HCT116 (cell line): ENCODE measurements at regions not wholly inside any gene's neighbourhood (a gene's known extent, or its start where the extent isn't known, plus 50 kb on each side); places are given as distances from the start of the nearest gene placed in this dataset.
A peak's percentile ranks its signal among the peaks of the same experiment; 100 is the strongest.

Source experiments
- ATAC-seq: fragments of 200-7000 bp; cut with Tn5 transposase; 2 replicates; pipeline ENCODE4 v1.9.1; 2020; ENCODE audit warnings: mild to moderate bottlenecking, moderate library complexity
- BruUV-seq: library from RNA; stranded (reverse); fragments of 400-500 nt; replicated peaks from 2 replicates; lab custom pipeline; 2021; lab: Mats Ljungman, UMichigan
- CTCF ChIA-PET: fragments of 300-600 bp; sonication (Branson Sonifier 250); formaldehyde crosslinking; loops from one replicate; lab custom pipeline; 2021; ENCODE audit warnings: antibody characterized with exemption; lab: Charles Lee
- POLR2A ChIA-PET: fragments of 300-600, 350-600 bp; sonication (Branson Sonifier 250); formaldehyde crosslinking; loops from one replicate; lab custom pipeline; 2021; ENCODE audit warnings: antibody characterized with exemption; lab: Charles Lee
- RAD21 ChIA-PET, 2 experiments: fragments of 300-600 bp; sonication (Branson Sonifier 250); formaldehyde crosslinking; loops; one replicate each; lab custom pipeline; 2023; ENCODE audit warnings: low total read pairs in 2 of 2; ENCODE audit not compliant: uncharacterized antibody in 2 of 2, unreplicated experiment in 2 of 2, low non-redundant PET in 1 of 2; lab: Charles Lee
- DNase-seq: peaks from one replicate; pipeline ENCODE4 v3.0.0-alpha.2; 2010; ENCODE audit warnings: low read depth, low spot score
- H2AFZ ChIP-seq: fragments of 200-600 bp; shearing (Covaris generic), sonication (generic); 2 replicates; pipeline ENCODE4 v1.6.1; 2017; ENCODE audit warnings: low read depth, mixed run types, mixed read lengths, antibody characterized with exemption, low read length; ENCODE audit not compliant: poor library complexity, severe bottlenecking
- H3K27ac ChIP-seq: 2 replicates; pipeline ENCODE4 v1.5.1; 2012; ENCODE audit warnings: low read depth, low read length
- H3K27me3 ChIP-seq: fragments of 200-600 bp; sonication (generic); 2 replicates; pipeline ENCODE4 v1.6.1; 2016; ENCODE audit warnings: mixed run types, low read length, mixed read lengths; ENCODE audit not compliant: insufficient read depth
- H3K36me3 ChIP-seq, 2 experiments: fragments of 200-500 bp in 1 of 2; fragments of 200-600 bp in 1 of 2; sonication (Bioruptor generic) in 1 of 2; sonication (generic) in 1 of 2; 2 replicates each; pipeline versions ENCODE4 v1.5.1 to v1.6.1; 2014 to 2016; ENCODE audit warnings: low read length in 2 of 2, inconsistent platforms in 1 of 2, mixed read lengths in 1 of 2, mixed run types in 1 of 2; ENCODE audit not compliant: insufficient read depth in 2 of 2, control insufficient read depth in 1 of 2
- H3K4me1 ChIP-seq, 2 experiments: fragments of 200-600 bp in 1 of 2; sonication (generic) in 1 of 2; 2 replicates each; pipeline versions ENCODE4 v1.5.1 to v1.6.1; 2012 to 2017; ENCODE audit warnings: low read length in 2 of 2, inconsistent platforms in 1 of 2, mild to moderate bottlenecking in 1 of 2, mixed read lengths in 1 of 2, mixed run types in 1 of 2, moderate library complexity in 1 of 2; ENCODE audit not compliant: insufficient read depth in 2 of 2, control insufficient read depth in 1 of 2
- H3K4me2 ChIP-seq: fragments of 200-600 bp; sonication (generic); 2 replicates; pipeline ENCODE4 v1.6.1; 2017; ENCODE audit warnings: mixed run types, low read length, mixed read lengths
- H3K4me3 ChIP-seq, 2 experiments: fragments of 200-600 bp in 1 of 2; sonication (generic) in 1 of 2; replicated peaks in 1 of 2; 2 replicates each; pipeline ENCODE4 v1.5.1; 2011 to 2016; ENCODE audit warnings: low read length in 2 of 2, control low read depth in 1 of 2, low read depth in 1 of 2, mild to moderate bottlenecking in 1 of 2, mixed read lengths in 1 of 2, mixed run types in 1 of 2
- H3K79me2 ChIP-seq: fragments of 200-600 bp; sonication (generic); 2 replicates; pipeline ENCODE4 v1.6.1; 2017; ENCODE audit warnings: mild to moderate bottlenecking, mixed run types, low read length, moderate library complexity, mixed read lengths; ENCODE audit not compliant: insufficient read depth
- H3K9ac ChIP-seq: fragments of 200-600 bp; sonication (generic); 2 replicates; pipeline ENCODE4 v1.6.1; 2016; ENCODE audit warnings: low read length, mixed read lengths
- H3K9me2 ChIP-seq: fragments of 200-600 bp; sonication (generic), shearing (Covaris generic); 2 replicates; pipeline ENCODE4 v1.6.1; 2017; ENCODE audit warnings: mixed run types, mild to moderate bottlenecking, moderate library complexity; ENCODE audit not compliant: insufficient read depth
- H3K9me3 ChIP-seq, 2 experiments: fragments of 200-500 bp in 1 of 2; fragments of 200-600 bp in 1 of 2; sonication (Bioruptor generic) in 1 of 2; sonication (generic) in 1 of 2; 2 replicates each; pipeline ENCODE4 v1.6.1; 2014 to 2017; ENCODE audit warnings: low read length in 2 of 2, mixed read lengths in 2 of 2, inconsistent platforms in 1 of 2, low read depth in 1 of 2, mild to moderate bottlenecking in 1 of 2, mixed run types in 1 of 2, moderate library complexity in 1 of 2; ENCODE audit not compliant: control insufficient read depth in 1 of 2, insufficient read depth in 1 of 2
- H4K20me1 ChIP-seq: fragments of 200-600 bp; sonication (generic), shearing (Covaris generic); 2 replicates; pipeline ENCODE4 v1.6.1; 2017; ENCODE audit warnings: mixed run types, mild to moderate bottlenecking, moderate library complexity; ENCODE audit not compliant: insufficient read depth
- CBX3 ChIP-seq: IDR thresholded peaks from 2 replicates; pipeline ENCODE4 v1.6.1; 2012; ENCODE audit warnings: low read depth
- ELF1 ChIP-seq: IDR thresholded peaks from 2 replicates; pipeline ENCODE4 v1.6.1; 2012; ENCODE audit warnings: low read depth, borderline replicate concordance
- EZH2 ChIP-seq: fragments of 200-600 bp; sonication (generic); IDR thresholded peaks from 2 replicates; pipeline ENCODE4 v1.6.1; 2017; ENCODE audit warnings: antibody characterized with exemption, mixed run types
- FOSL1 ChIP-seq: IDR thresholded peaks from 2 replicates; pipeline ENCODE4 v1.6.1; 2012; ENCODE audit warnings: low read depth
- JUND ChIP-seq: IDR thresholded peaks from 2 replicates; pipeline ENCODE4 v1.6.1; 2012
- POLR2A ChIP-seq: IDR thresholded peaks from 2 replicates; pipeline ENCODE4 v1.7.0; 2011; ENCODE audit warnings: borderline replicate concordance; ENCODE audit not compliant: insufficient read depth, insufficient read length; ENCODE audit errors: extremely low read depth
- POLR2AphosphoS5 ChIP-seq: IDR thresholded peaks from 2 replicates; pipeline ENCODE4 v1.6.1; 2011; ENCODE audit warnings: mild to moderate bottlenecking, low read depth, low read length, moderate library complexity
- RAD21 ChIP-seq: IDR thresholded peaks from 2 replicates; pipeline ENCODE4 v1.6.1; 2012; ENCODE audit warnings: low read depth, mild to moderate bottlenecking
- SIN3A ChIP-seq: IDR thresholded peaks from 2 replicates; pipeline ENCODE4 v1.6.1; 2012; ENCODE audit warnings: low read depth
- SP1 ChIP-seq: IDR thresholded peaks from 2 replicates; pipeline ENCODE4 v1.6.1; 2012; ENCODE audit warnings: low read depth
- SRF ChIP-seq: IDR thresholded peaks from 2 replicates; pipeline ENCODE4 v1.6.1; 2012; ENCODE audit warnings: low read depth
- TCF7L2 ChIP-seq: IDR thresholded peaks from 2 replicates; pipeline ENCODE4 v1.7.0; 2011; ENCODE audit warnings: borderline replicate concordance, inconsistent platforms; ENCODE audit not compliant: insufficient read depth, insufficient read length; ENCODE audit errors: extremely low read depth
- YY1 ChIP-seq: IDR thresholded peaks from 2 replicates; pipeline ENCODE4 v1.6.1; 2011; ENCODE audit warnings: low read length, low read depth, moderate library complexity, mild to moderate bottlenecking; ENCODE audit not compliant: insufficient replicate concordance; ENCODE audit errors: extremely low read depth
- ZNF274 ChIP-seq: fragments of 200-500 bp; sonication (Bioruptor generic); IDR thresholded peaks from 2 replicates; pipeline ENCODE4 v1.6.1; 2014; ENCODE audit warnings: mild to moderate bottlenecking, low read depth, low read length, inconsistent platforms
- intact Hi-C: fragments of 100-400 bp; cut with micrococcal nuclease; formaldehyde crosslinking; loops from 2 replicates; pipeline ENCODE4 v1.10.0; 2022
- TF ChIP-seq, protein P1 (sequence below): IDR thresholded peaks from 2 replicates; pipeline ENCODE4 v1.6.1; 2012
- TF ChIP-seq, protein P2 (sequence below), 3 experiments: fragments of 200-600 bp in 1 of 3; sonication (generic) in 1 of 3; IDR thresholded peaks in 2 of 3; conservative IDR thresholded peaks in 1 of 3; 2 replicates each; pipeline ENCODE4 v1.5.1; 2012 to 2017; ENCODE audit warnings: low read depth in 2 of 3, low read length in 2 of 3, antibody characterized with exemption in 1 of 3, borderline replicate concordance in 1 of 3, control low read depth in 1 of 3, mild to moderate bottlenecking in 1 of 3, mixed read lengths in 1 of 3, mixed run types in 1 of 3, moderate library complexity in 1 of 3; ENCODE audit not compliant: insufficient read depth in 1 of 3
- TF ChIP-seq, protein P3 (sequence below): IDR thresholded peaks from 2 replicates; pipeline ENCODE4 v1.6.1; 2012

DNA sequence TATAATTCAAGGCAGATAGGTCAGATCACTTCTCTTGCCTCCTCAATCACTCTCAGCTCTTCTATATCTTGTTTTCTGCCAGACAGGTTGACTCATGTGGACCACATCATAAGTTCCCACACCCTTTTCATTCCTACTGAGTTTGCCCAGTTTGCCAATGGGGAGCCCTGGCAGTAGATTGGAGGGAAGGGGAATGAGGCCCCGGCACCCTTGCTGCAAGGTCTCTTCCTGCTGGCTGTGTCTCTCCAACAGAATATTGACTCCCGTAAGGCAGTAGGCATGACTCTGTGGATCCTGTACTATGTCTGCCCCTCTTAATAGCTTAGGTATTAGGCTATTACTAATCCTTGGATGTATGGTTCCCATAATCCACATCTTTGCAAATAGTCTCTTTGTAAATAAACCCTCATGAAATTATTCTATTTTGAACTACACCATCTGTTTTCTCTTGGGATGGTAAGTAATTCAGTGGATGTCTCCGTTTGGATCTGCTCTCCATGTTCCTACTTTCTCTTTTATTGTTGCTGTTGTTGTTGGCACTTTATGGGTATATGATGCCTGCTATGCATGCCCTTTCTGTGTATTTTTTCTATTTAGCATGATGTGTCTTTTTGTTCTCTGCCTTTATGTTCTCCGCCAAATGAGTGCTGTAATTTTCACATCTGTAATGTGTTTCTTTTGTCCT is 65.5 kb upstream of the DCBLD2 start:
- intact Hi-C loops = no loop called here
- DNase-seq = peak; percentile 93
- Histone ChIP-seq H3K4me1 (peaks cover 81 to 99% of the 10 kb centered on the region in 2 experiments), H3K4me3 (peak overlapping the region; percentile 54 to 60), H2AFZ (no peak overlapping the region), H4K20me1 (no peaks in the 10 kb centered on the region), H3K27me3 (no peaks in the 10 kb centered on the region), H3K9me3 (no peaks in the 10 kb centered on the region), H3K9me2 (no peaks in the 10 kb centered on the region), H3K79me2 (peaks cover 80% of the 10 kb centered on the region), H3K36me3 (no peaks in the 10 kb centered on the region), H3K9ac (peak overlapping the region; percentile 78), H3K4me2 (peak overlapping the region; percentile 85), H3K27ac (peak overlapping the region; percentile 97)
- ATAC-seq = peak; percentile 53
- ChIA-PET POLR2A (interaction anchor here (0.6 to 12.1 kb wide), 12 partner anchors 11 to 82 kb away, joined by 3 to 310 read pairs (median 5); partner anchors contain the start of gene DCBLD2), CTCF (interaction anchor here (1.7 kb wide), 1 partner anchor 65 kb away, joined by 4 read pairs; no protein-coding TSS in a partner anchor), RAD21 (no interaction called here)
- TF ChIP-seq, protein P1, sequence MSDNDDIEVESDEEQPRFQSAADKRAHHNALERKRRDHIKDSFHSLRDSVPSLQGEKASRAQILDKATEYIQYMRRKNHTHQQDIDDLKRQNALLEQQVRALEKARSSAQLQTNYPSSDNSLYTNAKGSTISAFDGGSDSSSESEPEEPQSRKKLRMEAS = peak; percentile 50; the same call in 1 of the 2 replicates
- TF ChIP-seq SRF = 0 out of 2 replicates have a peak, but pooled peaks have one; percentile 18
- no peak for TF ChIP-seq ELF1
- TF ChIP-seq JUND = peak; percentile 68
- peak; percentile 70 for TF ChIP-seq TCF7L2
- TF ChIP-seq ZNF274 = no peak
- TF ChIP-seq, protein P2, sequence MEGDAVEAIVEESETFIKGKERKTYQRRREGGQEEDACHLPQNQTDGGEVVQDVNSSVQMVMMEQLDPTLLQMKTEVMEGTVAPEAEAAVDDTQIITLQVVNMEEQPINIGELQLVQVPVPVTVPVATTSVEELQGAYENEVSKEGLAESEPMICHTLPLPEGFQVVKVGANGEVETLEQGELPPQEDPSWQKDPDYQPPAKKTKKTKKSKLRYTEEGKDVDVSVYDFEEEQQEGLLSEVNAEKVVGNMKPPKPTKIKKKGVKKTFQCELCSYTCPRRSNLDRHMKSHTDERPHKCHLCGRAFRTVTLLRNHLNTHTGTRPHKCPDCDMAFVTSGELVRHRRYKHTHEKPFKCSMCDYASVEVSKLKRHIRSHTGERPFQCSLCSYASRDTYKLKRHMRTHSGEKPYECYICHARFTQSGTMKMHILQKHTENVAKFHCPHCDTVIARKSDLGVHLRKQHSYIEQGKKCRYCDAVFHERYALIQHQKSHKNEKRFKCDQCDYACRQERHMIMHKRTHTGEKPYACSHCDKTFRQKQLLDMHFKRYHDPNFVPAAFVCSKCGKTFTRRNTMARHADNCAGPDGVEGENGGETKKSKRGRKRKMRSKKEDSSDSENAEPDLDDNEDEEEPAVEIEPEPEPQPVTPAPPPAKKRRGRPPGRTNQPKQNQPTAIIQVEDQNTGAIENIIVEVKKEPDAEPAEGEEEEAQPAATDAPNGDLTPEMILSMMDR (IDR thresholded peaks at IDR 0.05 in 2 of 3, conservative IDR thresholded peaks at IDR 0.05 in 1 of 3; ENCODE audit: borderline replicate concordance in 1 of 3, insufficient read depth in 1 of 3, low read depth in 2 of 3, low read length in 2 of 3) = no peak
- TF ChIP-seq RAD21 = no peak
- peak; percentile 77 for TF ChIP-seq YY1
- peak; percentile 74 for TF ChIP-seq SP1
- no peak for TF ChIP-seq EZH2
- TF ChIP-seq FOSL1 = peak; percentile 77
- TF ChIP-seq CBX3 = peak; percentile 61; the same call in 1 of the 2 replicates
- TF ChIP-seq, protein P3, sequence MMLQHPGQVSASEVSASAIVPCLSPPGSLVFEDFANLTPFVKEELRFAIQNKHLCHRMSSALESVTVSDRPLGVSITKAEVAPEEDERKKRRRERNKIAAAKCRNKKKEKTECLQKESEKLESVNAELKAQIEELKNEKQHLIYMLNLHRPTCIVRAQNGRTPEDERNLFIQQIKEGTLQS = no peak; the same call in 1 of the 2 replicates
- peak; percentile 25 for TF ChIP-seq POLR2A
- TF ChIP-seq POLR2AphosphoS5 = peak; percentile 98
- TF ChIP-seq SIN3A = peak; percentile 82
- TSS peak; percentile 73 for BruUV-seq
